ENCODE measurements at regions not wholly inside any gene's neighbourhood (a gene's known extent, or its start where the extent isn't known, plus 50 kb on each side); places are given as distances from the start of the nearest gene placed in this dataset.

- TF ChIP-seq REST (IDR thresholded peaks at IDR 0.05; ENCODE audit: borderline replicate concordance): no peak
- no peak for TF ChIP-seq EP300 (conservative IDR thresholded peaks at IDR 0.05; ENCODE audit: poor library complexity, severe bottlenecking)
- no peak for TF ChIP-seq TAF1 (IDR thresholded peaks at IDR 0.05; ENCODE audit: low read depth)
- TF ChIP-seq, protein P1, sequence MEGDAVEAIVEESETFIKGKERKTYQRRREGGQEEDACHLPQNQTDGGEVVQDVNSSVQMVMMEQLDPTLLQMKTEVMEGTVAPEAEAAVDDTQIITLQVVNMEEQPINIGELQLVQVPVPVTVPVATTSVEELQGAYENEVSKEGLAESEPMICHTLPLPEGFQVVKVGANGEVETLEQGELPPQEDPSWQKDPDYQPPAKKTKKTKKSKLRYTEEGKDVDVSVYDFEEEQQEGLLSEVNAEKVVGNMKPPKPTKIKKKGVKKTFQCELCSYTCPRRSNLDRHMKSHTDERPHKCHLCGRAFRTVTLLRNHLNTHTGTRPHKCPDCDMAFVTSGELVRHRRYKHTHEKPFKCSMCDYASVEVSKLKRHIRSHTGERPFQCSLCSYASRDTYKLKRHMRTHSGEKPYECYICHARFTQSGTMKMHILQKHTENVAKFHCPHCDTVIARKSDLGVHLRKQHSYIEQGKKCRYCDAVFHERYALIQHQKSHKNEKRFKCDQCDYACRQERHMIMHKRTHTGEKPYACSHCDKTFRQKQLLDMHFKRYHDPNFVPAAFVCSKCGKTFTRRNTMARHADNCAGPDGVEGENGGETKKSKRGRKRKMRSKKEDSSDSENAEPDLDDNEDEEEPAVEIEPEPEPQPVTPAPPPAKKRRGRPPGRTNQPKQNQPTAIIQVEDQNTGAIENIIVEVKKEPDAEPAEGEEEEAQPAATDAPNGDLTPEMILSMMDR (IDR thresholded peaks at IDR 0.05; ENCODE audit: poor library complexity, severe bottlenecking): peak; percentile 56
- TF ChIP-seq POLR2AphosphoS5 (IDR thresholded peaks at IDR 0.05): no peak
Measured at GRCh38 chr18:78505851-78506461, 473.7 kb upstream of the SALL3 start.
